Stimulated activated effector memory CD8-positive, alpha-beta T cell treated with anti-CD3 and anti-CD28 coated beads, Interleukin-12 subunit alpha, Interleukin-12 subunit beta, amount 100 ng/mL, for 72 hours (primary cell): ENCODE measurements at regions not wholly inside any gene's neighbourhood (a gene's known extent, or its start where the extent isn't known, plus 50 kb on each side); places are given as distances from the start of the nearest gene placed in this dataset.

Experiments
- ATAC-seq: fragments of 150-1000 bp; cut with Tn5 transposase; 2 replicates; pipeline ENCODE4 v1.10.0; 2021
- DNase-seq, 2 donors: peaks; one replicate each; pipeline ENCODE4 v3.0.0; 2021 to 2022; ENCODE audit warnings: low spot score in 2 of 2
- H3K27ac Mint-ChIP-seq: one replicate; pipeline ENCODE4 v1.8.0; 2022; ENCODE audit warnings: mild to moderate bottlenecking, mixed read lengths
- H3K36me3 Mint-ChIP-seq: one replicate; pipeline ENCODE4 v1.8.0; 2022; ENCODE audit warnings: mild to moderate bottlenecking, mixed read lengths
- H3K4me1 Mint-ChIP-seq: one replicate; pipeline ENCODE4 v1.8.0; 2022; ENCODE audit warnings: mixed read lengths
- H3K4me3 Mint-ChIP-seq: one replicate; pipeline ENCODE4 v1.8.0; 2022; ENCODE audit warnings: mild to moderate bottlenecking, mixed read lengths
- H3K9me3 Mint-ChIP-seq: one replicate; pipeline ENCODE4 v1.8.0; 2022; ENCODE audit warnings: mixed read lengths

DNA sequence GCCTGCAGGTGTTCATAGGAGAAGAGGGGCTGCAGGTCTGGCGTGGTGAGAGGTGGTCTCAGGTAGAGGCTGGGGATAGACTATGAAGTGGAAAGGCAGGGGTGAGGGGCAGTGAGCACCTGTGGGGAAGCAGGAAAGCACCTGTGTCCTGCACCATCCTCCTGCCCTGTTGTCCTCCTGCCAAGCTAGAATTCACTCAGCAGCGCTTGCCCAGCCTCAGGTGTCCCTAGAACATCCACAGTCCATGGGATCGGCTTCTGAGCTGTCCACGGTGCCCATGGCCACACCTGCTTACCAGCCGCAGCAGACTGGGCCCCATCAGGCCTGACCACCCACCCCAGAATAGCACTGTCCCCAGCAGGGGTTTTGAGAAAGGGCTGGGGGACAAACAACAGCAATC lies 456.2 kb upstream of the SULF2 start:
- H3K36me3 Mint-ChIP-seq: no peaks in the 10 kb centered on the region
- no peaks in the 10 kb centered on the region for H3K4me1 Mint-ChIP-seq
- no peaks in the 10 kb centered on the region for H3K9me3 Mint-ChIP-seq
- no peak overlapping the region for H3K27ac Mint-ChIP-seq
- H3K4me3 Mint-ChIP-seq: no peak overlapping the region
- DNase-seq: no peak
- peak; percentile 6 for ATAC-seq

DNA sequence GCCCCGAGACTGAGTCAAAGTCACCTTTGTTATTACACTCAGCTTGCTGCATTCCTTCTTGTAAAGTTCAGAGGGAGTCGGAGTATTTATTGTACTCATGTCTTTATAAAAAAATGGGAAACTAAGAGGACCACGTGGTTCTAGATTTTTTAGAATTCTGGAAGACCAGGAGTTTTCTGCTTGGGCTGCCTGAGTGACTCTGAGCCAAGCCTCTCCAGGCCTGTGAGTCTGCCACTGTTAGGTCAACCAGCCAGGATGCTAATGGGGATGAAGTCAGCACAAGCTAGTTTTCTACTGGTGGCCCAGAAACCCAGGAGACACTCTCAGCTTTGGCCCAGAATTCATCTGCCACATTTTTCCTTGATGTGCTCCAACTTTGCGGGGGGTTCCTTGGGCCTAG lies 453.5 kb upstream of the SULF2 start:
- ATAC-seq (no peak), DNase-seq (no peak)
- H3K4me1 Mint-ChIP-seq: no peaks in the 10 kb centered on the region
- no peaks in the 10 kb centered on the region for H3K36me3 Mint-ChIP-seq
- H3K27ac Mint-ChIP-seq: no peak overlapping the region
- no peak overlapping the region for H3K4me3 Mint-ChIP-seq
- H3K9me3 Mint-ChIP-seq: no peaks in the 10 kb centered on the region

DNA sequence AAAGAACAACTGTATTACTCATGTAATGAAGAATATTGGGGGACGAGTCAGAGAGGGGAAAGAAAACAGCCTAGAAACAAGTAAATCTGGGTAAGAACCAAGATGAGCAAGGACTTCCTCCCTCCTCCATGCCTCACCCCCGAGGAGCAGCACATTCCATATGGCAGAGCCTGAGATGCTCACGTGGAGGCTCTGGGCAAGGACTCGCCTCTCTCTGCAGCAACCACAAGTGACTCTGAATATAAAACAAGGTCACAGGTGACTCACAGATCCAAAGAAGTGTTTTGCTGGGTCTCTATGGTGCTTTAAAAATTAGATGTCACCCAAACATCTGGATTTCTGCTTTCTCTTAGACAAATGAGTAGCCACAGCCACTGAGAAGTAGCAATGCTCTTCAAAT lies 453.0 kb upstream of the SULF2 start:
- DNase-seq (no peak), ATAC-seq (no peak)
- H3K4me3 Mint-ChIP-seq: no peak overlapping the region
- H3K36me3 Mint-ChIP-seq: no peaks in the 10 kb centered on the region
- H3K27ac Mint-ChIP-seq: no peak overlapping the region
- H3K9me3 Mint-ChIP-seq: no peaks in the 10 kb centered on the region
- no peaks in the 10 kb centered on the region for H3K4me1 Mint-ChIP-seq

DNA sequence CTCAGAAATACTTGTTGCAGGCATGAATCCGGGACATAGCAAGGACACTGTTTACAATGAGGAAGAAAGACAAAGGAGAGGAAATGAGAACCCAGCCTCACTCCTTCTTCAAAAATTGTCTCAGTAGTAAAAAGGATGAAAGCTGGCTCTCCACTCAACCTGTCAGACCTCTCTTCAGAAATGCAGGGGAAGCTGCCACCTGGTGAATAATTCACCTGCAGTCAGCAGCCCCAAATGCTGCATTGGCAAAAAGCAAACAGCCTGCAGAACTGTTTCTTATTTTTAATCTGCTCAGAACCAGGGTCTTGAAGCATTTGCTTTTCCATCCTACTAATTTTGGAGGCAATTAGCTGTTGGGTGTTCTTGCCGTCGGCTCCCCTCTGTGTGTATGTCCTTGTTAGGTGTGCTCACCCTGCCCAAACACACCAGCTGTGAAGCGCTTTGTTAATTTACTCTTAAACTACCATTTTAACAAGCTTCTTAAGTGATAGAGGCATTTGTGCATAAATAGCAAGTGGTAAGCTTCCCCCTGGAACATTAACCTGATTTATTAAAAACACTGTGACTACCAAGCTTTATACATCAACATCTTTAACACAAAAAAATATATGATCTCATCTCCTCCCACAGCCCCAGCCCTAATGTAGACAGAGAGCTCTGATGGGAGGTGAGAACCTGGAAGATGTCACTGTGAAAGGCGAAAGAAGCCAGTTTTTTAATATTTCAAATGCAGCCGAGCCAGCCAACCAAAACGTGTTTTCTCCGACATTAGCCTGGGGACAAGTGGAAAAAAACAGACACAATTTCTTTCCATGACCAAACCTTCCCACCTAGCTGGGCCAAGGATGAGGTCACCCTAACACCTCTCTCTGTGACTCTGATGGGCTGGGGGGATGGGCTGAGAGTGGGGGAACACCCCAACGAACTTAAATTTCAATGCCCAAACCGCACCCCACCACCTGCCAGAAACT lies 451.0 kb upstream of the SULF2 start:
- DNase-seq: no peak
- H3K4me3 Mint-ChIP-seq: no peak overlapping the region
- no peak for ATAC-seq
- no peaks in the 10 kb centered on the region for H3K4me1 Mint-ChIP-seq
- no peak overlapping the region for H3K27ac Mint-ChIP-seq
- H3K36me3 Mint-ChIP-seq: no peaks in the 10 kb centered on the region
- peaks cover 3% of the 10 kb centered on the region for H3K9me3 Mint-ChIP-seq

DNA sequence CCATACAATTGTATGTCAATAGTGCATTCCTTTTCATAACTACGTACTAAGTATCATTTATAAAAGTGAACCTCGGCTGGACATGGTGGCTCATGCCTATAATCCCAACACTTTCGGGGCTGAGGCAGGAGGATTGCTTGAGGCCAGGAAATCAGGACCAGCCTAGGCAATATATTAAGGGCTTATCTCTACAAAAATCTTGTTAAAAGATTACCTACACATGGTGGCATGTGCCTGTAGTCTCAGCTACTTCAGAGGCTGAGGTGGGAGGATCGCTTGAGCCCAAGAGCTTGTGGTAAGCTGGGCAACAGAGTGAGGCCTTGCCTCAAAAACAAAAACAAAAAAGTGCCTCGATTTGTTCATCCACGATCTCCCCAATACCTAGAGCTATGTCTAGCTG lies 449.7 kb upstream of the SULF2 start:
- H3K4me3 Mint-ChIP-seq: no peak overlapping the region
- H3K27ac Mint-ChIP-seq: no peak overlapping the region
- ATAC-seq (no peak), DNase-seq (no peak)
- peaks cover 6% of the 10 kb centered on the region for H3K9me3 Mint-ChIP-seq
- H3K36me3 Mint-ChIP-seq: no peaks in the 10 kb centered on the region
- H3K4me1 Mint-ChIP-seq: no peaks in the 10 kb centered on the region

DNA sequence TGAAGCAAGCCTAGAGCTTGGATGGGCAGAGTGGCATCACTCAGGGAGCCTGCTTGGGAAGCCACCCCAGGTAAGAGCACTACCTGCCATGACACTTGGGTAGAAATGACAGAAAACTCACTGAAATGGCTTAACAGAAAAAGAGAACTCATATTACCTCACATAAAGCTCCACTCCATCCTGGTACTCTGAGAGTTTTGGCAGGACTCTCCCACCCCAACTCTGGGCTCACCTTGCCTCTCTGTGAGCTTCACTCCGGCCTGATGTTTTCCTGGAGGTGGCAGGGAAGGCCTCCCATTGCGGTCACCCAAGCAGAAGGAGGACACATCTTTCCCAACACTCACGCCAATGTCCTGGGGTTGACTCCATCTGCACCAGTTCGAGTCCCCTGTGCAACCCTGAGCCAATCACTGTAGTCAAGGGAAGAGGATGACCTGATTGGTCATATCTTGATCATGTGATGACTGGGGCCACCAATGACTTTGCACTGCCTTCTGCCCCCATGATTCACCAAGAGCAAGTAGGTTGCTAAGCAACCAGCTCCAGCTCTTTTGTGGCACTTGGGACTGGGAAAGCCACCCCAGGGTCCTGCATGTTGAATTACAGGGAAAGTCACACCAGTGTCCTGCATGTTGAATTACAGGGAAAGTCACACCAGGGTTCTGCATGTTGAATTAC lies 446.1 kb upstream of the SULF2 start:
- Mint-ChIP-seq H3K36me3 (no peaks in the 10 kb centered on the region), H3K9me3 (peaks cover 8% of the 10 kb centered on the region), H3K27ac (peak overlapping the region; percentile 8), H3K4me3 (no peak overlapping the region), H3K4me1 (no peaks in the 10 kb centered on the region)
- DNase-seq (no peak), ATAC-seq (no peak)

DNA sequence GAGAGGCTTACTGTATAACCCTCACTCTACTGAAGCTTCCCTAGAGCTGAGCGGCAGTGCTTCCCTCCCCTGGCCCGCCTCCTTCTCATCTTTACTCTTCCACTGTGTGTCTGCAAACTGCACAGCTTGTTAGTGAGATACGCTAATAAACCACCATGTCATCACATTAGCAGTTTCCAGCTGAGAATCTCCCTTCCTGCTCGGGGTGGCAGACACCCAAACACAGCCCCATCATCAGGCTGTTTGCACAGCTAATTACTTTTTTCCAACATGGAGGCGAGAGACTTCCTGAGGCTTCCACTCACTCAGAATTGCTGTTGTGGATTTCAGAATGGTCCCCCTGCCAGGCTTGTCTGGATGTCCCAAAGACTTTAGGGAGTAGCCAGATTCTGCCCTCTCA lies 444.9 kb upstream of the SULF2 start:
- no peaks in the 10 kb centered on the region for H3K4me1 Mint-ChIP-seq
- no peak for ATAC-seq

DNA sequence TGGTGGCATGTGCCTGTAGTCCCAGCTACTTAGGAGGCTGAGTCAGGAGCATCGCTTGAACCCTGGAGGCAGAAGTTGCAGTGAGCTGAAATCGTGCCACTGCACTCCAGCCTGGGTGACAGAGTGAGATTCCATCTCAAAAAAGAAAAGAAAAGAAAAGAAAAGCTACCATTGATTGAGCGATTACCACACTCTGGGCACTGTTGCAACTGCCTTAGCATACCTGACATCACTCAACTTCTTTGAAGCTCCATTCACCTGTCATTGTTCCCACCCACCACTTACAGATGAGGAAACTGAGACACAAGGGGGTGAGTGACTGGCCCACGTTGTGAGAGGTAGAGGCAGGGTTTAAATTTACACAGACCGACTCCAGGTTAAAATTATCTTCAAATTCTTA lies 442.1 kb upstream of the SULF2 start:
- no peak overlapping the region for H3K27ac Mint-ChIP-seq
- DNase-seq (no peak), ATAC-seq (no peak)
- H3K36me3 Mint-ChIP-seq: no peaks in the 10 kb centered on the region
- no peaks in the 10 kb centered on the region for H3K4me1 Mint-ChIP-seq
- H3K9me3 Mint-ChIP-seq: peaks cover 5% of the 10 kb centered on the region
- H3K4me3 Mint-ChIP-seq: no peak overlapping the region

More for the DNA sequence above, 444.9 kb upstream of the SULF2 start:
- H3K27ac Mint-ChIP-seq: no peak overlapping the region
- no peaks in the 10 kb centered on the region for H3K36me3 Mint-ChIP-seq
- H3K4me3 Mint-ChIP-seq: no peak overlapping the region
- no peak for DNase-seq
- H3K9me3 Mint-ChIP-seq: peaks cover 8% of the 10 kb centered on the region

DNA sequence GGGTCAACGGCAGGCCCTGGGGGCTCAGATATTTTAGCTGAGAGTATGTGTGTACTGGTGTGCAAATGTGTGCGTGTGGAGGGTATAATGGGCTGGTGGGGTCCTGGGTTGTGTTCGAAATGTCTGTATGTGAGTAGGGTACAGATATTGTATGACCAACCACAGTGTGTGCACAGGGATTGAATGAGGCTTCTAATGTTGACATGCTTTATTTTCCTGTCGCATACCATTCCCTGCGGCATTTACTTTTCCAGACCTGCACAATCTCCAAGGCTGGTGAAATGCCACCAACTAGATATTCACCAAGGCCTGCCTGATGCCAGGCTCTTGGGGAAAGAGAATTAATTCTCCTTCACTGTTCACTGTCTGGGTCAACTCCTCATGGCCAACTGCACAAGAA lies 441.4 kb upstream of the SULF2 start:
- peaks cover 5% of the 10 kb centered on the region for H3K9me3 Mint-ChIP-seq
- no peak overlapping the region for H3K27ac Mint-ChIP-seq
- no peak overlapping the region for H3K4me3 Mint-ChIP-seq
- no peak for DNase-seq
- H3K36me3 Mint-ChIP-seq: no peaks in the 10 kb centered on the region
- ATAC-seq: no peak
- no peaks in the 10 kb centered on the region for H3K4me1 Mint-ChIP-seq

DNA sequence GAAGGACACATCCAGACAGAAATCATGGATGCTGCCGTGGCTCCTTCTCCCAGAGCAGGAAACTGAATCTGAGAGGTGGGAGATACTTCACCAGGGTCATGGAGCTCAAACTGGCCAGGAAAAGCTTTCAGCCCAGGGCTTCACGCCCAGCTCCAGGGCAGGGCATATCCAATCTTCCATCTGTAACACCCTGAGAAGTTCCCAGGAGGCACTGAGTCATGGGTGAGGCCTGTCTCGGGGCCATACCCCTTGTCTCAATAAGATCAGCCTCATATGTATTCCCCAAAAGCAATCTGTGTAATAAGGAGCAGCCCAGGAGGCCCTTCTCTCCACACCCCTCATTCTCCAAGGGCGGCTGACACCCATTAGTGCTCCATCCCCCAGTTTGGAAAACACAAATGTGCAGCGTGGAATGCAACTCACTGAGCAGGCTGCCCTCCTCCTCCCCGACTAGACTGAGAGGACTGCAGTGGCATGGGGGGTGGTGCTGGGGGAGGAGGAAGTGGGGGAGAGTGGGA lies 439.3 kb upstream of the SULF2 start:
- H3K4me3 Mint-ChIP-seq: no peak overlapping the region
- H3K9me3 Mint-ChIP-seq: no peaks in the 10 kb centered on the region
- no peaks in the 10 kb centered on the region for H3K4me1 Mint-ChIP-seq
- ATAC-seq (no peak), DNase-seq (no peak)
- no peaks in the 10 kb centered on the region for H3K36me3 Mint-ChIP-seq
- H3K27ac Mint-ChIP-seq: no peak overlapping the region

DNA sequence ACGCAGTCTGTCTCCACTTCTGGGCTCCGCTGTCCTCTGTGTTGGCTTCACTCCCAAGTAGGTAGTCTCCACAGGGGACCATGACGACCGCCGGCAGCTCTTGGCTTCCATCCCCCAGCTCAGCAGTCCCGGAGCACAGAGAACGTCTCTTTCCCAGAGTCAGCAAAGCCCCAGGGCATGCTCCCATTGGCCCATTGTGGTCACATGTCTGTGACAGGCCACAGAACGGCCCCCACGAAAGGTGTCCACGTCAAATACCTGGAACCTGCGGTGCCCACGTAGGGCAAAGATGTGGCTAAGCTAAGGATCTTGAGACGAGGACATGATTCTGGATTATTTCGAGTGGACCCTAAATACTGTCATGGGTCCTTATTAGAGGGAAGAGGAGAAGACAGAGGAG lies 438.4 kb upstream of the SULF2 start:
- ATAC-seq (no peak), DNase-seq (no peak)
- no peaks in the 10 kb centered on the region for H3K9me3 Mint-ChIP-seq
- no peaks in the 10 kb centered on the region for H3K36me3 Mint-ChIP-seq
- H3K4me1 Mint-ChIP-seq: no peaks in the 10 kb centered on the region
- H3K27ac Mint-ChIP-seq: no peak overlapping the region
- no peak overlapping the region for H3K4me3 Mint-ChIP-seq

DNA sequence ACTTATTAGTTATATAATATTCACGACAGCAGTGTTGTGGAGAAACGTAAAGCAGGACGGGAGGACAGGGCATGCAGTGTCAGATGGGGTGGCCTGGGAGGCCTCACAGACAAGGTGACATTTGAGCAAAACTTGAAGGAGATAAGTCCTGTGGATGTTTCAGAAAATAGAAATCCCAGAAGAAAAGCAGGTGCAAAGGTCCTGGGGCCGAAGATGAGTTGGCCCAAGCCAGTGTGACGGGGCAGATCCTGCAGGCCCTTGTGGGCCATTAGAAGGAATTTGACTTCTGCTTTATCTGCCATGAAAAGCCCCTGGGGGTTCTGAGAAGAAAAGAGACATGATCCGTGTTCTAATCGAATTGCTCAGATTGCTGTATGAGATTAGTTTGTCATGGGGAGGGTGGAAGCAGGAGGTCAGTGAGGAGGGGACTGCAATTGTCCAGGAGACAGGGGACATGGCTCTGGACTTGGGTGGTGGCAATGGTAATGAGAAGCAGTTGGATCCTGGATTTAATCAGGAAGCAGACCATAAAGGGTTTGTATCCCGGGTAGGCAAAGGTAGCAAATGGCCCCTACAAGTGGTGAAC lies 437.4 kb upstream of the SULF2 start:
- DNase-seq (no peak), ATAC-seq (no peak)
- Mint-ChIP-seq H3K9me3 (no peaks in the 10 kb centered on the region), H3K36me3 (no peaks in the 10 kb centered on the region), H3K4me3 (no peak overlapping the region), H3K4me1 (no peaks in the 10 kb centered on the region), H3K27ac (no peak overlapping the region)

DNA sequence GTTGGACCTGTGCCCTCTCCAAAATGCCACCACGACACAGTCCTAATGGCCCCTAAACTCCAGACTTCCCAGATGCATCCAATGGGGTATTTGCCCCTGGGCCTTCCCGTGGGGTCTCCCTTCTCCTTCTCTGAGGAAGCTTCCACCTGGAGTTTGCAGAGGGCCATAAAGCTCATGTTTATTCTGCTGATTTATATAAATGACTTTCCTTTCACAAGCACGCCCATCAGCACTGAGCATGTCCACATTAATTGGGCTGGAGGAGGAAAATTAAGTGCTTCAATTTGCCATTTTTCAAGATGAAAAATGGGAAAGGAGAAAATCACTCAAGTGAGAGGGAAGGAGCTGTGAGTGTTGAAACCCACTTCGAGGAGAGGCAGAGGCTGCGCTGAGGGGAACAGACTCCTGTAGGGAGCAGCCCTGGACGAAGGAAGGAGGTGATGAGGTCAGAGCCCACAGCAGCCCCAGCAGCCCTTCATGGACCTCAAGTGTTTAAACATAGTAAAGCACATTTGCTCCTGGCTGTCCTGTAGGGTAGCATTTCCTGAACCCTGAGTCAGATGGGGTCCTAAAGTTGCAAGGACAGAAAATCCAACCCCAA lies 434.9 kb upstream of the SULF2 start:
- Mint-ChIP-seq H3K36me3 (no peaks in the 10 kb centered on the region), H3K27ac (no peak overlapping the region), H3K4me1 (no peaks in the 10 kb centered on the region), H3K9me3 (no peaks in the 10 kb centered on the region), H3K4me3 (no peak overlapping the region)
- DNase-seq (no peak), ATAC-seq (no peak)

DNA sequence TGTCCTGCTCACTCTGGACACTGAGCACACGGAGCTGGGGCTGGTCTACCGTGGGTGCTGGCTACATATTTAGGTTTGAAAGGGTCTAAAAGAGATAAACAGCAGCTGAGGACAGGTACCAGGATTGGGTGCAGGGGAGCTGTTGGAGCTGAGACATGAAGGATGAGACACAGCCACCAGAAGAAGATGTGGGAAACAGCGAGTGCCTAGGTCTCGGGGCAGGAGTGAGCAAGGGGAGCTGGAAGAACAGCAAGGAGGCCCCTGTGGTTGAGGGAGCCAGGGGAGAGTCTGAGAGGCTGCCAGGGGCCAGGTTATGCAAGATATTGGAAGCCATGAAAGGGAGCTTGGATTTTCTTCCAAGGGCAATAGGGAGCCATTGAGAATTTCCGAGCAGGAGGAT lies 434.0 kb upstream of the SULF2 start:
- no peaks in the 10 kb centered on the region for H3K4me1 Mint-ChIP-seq
- DNase-seq: no peak
- no peak overlapping the region for H3K4me3 Mint-ChIP-seq
- no peaks in the 10 kb centered on the region for H3K9me3 Mint-ChIP-seq
- H3K27ac Mint-ChIP-seq: no peak overlapping the region
- no peaks in the 10 kb centered on the region for H3K36me3 Mint-ChIP-seq
- ATAC-seq: no peak

DNA sequence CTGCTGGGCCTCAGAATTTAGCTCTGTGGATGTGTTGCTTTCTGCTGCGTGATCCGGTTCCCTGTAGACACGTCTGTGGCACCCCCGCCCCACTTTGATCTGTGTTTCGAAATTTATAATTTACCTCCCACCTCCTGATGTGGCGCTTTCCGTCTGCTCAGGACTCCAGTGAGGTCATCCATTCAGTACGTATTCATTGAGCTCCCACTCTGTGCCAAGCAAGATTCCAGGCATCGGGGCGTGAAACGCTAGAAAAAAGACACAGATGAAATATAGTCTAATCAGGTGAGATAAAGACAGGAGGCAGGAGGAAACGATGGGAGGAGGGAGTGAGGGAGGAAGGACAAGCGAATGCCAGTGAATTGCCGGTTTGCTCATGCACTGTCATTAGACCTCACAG lies 431.9 kb upstream of the SULF2 start:
- no peaks in the 10 kb centered on the region for H3K36me3 Mint-ChIP-seq
- H3K27ac Mint-ChIP-seq: no peak overlapping the region
- ATAC-seq (no peak), DNase-seq (no peak)
- H3K9me3 Mint-ChIP-seq: no peaks in the 10 kb centered on the region
- no peak overlapping the region for H3K4me3 Mint-ChIP-seq
- no peaks in the 10 kb centered on the region for H3K4me1 Mint-ChIP-seq
